ENCODE measurements at regions not wholly inside any gene's neighbourhood (a gene's known extent, or its start where the extent isn't known, plus 50 kb on each side); places are given as distances from the start of the nearest gene placed in this dataset.

GRCh38 chr5:159467666-159468065 is 137.4 kb upstream of the IL12B start:
- H2AFZ ChIP-seq (ENCODE audit: low read depth), result no peak overlapping the region

GRCh38 chr5:159469496-159470372 is 139.4 kb upstream of the IL12B start:
- H3K27ac ChIP-seq, result no peak overlapping the region
- H3K79me2 ChIP-seq (ENCODE audit: insufficient read depth, low read depth), result no peaks in the 10 kb centered on the region
- H3K4me1 ChIP-seq (ENCODE audit: low read depth, poor library complexity, severe bottlenecking), result no peaks in the 10 kb centered on the region
- no peaks in the 10 kb centered on the region for H3K27me3 ChIP-seq (ENCODE audit: insufficient read depth, low read depth)
- TF ChIP-seq CTCF (conservative IDR thresholded peaks at IDR 0.05; ENCODE audit: low read depth, low read length), result no peak
- H3K36me3 ChIP-seq (ENCODE audit: insufficient read depth), result no peaks in the 10 kb centered on the region
- no peaks in the 10 kb centered on the region for H4K20me1 ChIP-seq (ENCODE audit: insufficient read depth)
- H2AFZ ChIP-seq (ENCODE audit: low read depth), result no peak overlapping the region
- no peak overlapping the region for H3K4me3 ChIP-seq (IDR thresholded peaks at IDR 0.05; ENCODE audit: insufficient read depth, low read depth, low read length)
- H3K9ac ChIP-seq, result no peak overlapping the region
- H3K4me2 ChIP-seq, result no peak overlapping the region

More at GRCh38 chr5:159467666-159468065, 137.4 kb upstream of the IL12B start:
- Histone ChIP-seq H3K4me2 (no peak overlapping the region), H3K27me3 (ENCODE audit: insufficient read depth, low read depth) (no peaks in the 10 kb centered on the region), H3K27ac (no peak overlapping the region), H3K36me3 (ENCODE audit: insufficient read depth) (no peaks in the 10 kb centered on the region), H3K9ac (no peak overlapping the region), H4K20me1 (ENCODE audit: insufficient read depth) (no peaks in the 10 kb centered on the region), H3K79me2 (ENCODE audit: insufficient read depth, low read depth) (no peaks in the 10 kb centered on the region), H3K4me1 (ENCODE audit: low read depth, poor library complexity, severe bottlenecking) (no peaks in the 10 kb centered on the region), H3K4me3 (IDR thresholded peaks at IDR 0.05; ENCODE audit: insufficient read depth, low read depth, low read length) (no peak overlapping the region)
- no peak for TF ChIP-seq CTCF (conservative IDR thresholded peaks at IDR 0.05; ENCODE audit: low read depth, low read length)

GRCh38 chr5:159471904-159472303 is 141.6 kb upstream of the IL12B start:
- H3K36me3 ChIP-seq (ENCODE audit: insufficient read depth), result no peaks in the 10 kb centered on the region
- no peaks in the 10 kb centered on the region for H4K20me1 ChIP-seq (ENCODE audit: insufficient read depth)
- no peak overlapping the region for H3K9ac ChIP-seq
- H3K4me2 ChIP-seq, result no peak overlapping the region
- no peaks in the 10 kb centered on the region for H3K27me3 ChIP-seq (ENCODE audit: insufficient read depth, low read depth)
- H3K27ac ChIP-seq, result no peak overlapping the region
- H3K79me2 ChIP-seq (ENCODE audit: insufficient read depth, low read depth), result no peaks in the 10 kb centered on the region
- no peak overlapping the region for H3K4me3 ChIP-seq (IDR thresholded peaks at IDR 0.05; ENCODE audit: insufficient read depth, low read depth, low read length)
- H2AFZ ChIP-seq (ENCODE audit: low read depth), result no peak overlapping the region
- TF ChIP-seq CTCF (conservative IDR thresholded peaks at IDR 0.05; ENCODE audit: low read depth, low read length), result no peak
- H3K4me1 ChIP-seq (ENCODE audit: low read depth, poor library complexity, severe bottlenecking), result no peaks in the 10 kb centered on the region

GRCh38 chr5:159475026-159475425 is 144.7 kb upstream of the IL12B start:
- H3K36me3 ChIP-seq (ENCODE audit: insufficient read depth), result no peaks in the 10 kb centered on the region
- no peak overlapping the region for H3K27ac ChIP-seq
- H3K4me1 ChIP-seq (ENCODE audit: low read depth, poor library complexity, severe bottlenecking), result no peaks in the 10 kb centered on the region
- H3K27me3 ChIP-seq (ENCODE audit: insufficient read depth, low read depth), result no peaks in the 10 kb centered on the region
- no peak overlapping the region for H3K4me2 ChIP-seq
- no peak overlapping the region for H3K4me3 ChIP-seq (IDR thresholded peaks at IDR 0.05; ENCODE audit: insufficient read depth, low read depth, low read length)
- no peak for TF ChIP-seq CTCF (conservative IDR thresholded peaks at IDR 0.05; ENCODE audit: low read depth, low read length)
- H3K9ac ChIP-seq, result no peak overlapping the region
- H3K79me2 ChIP-seq (ENCODE audit: insufficient read depth, low read depth), result no peaks in the 10 kb centered on the region
- H2AFZ ChIP-seq (ENCODE audit: low read depth), result no peak overlapping the region
- H4K20me1 ChIP-seq (ENCODE audit: insufficient read depth), result no peaks in the 10 kb centered on the region

All from KMS-11 (cell line).